IPS-20b (cell line): ENCODE measurements at regions not wholly inside any gene's neighbourhood (a gene's known extent, or its start where the extent isn't known, plus 50 kb on each side); places are given as distances from the start of the nearest gene placed in this dataset.

Experiments used
- H3K27ac ChIP-seq: one replicate; pipeline ENCODE4 v1.5.1; 2013; ENCODE audit warnings: low read length
- H3K27me3 ChIP-seq: 2 replicates; pipeline ENCODE4 v1.6.1; 2013; ENCODE audit warnings: mild to moderate bottlenecking, low read length, inconsistent platforms; ENCODE audit not compliant: insufficient read depth
- H3K36me3 ChIP-seq: 2 replicates; pipeline ENCODE4 v1.6.1; 2013; ENCODE audit warnings: low read depth, mild to moderate bottlenecking, inconsistent platforms, low read length, moderate library complexity; ENCODE audit not compliant: insufficient read depth
- H3K4me1 ChIP-seq: 2 replicates; pipeline ENCODE4 v1.6.1; 2013; ENCODE audit warnings: mild to moderate bottlenecking, control low read depth, inconsistent platforms, low read length, moderate library complexity; ENCODE audit not compliant: insufficient read depth
- H3K4me3 ChIP-seq: 2 replicates; pipeline ENCODE4 v1.5.1; 2013; ENCODE audit warnings: mild to moderate bottlenecking, low read length, inconsistent platforms
- H3K9ac ChIP-seq: 2 replicates; pipeline ENCODE4 v1.6.1; 2013; ENCODE audit warnings: low read depth, mild to moderate bottlenecking, inconsistent platforms, low read length, moderate library complexity
- H3K9me3 ChIP-seq: 2 replicates; pipeline ENCODE4 v1.6.1; 2013; ENCODE audit warnings: mild to moderate bottlenecking, low read depth, low read length, inconsistent platforms; ENCODE audit not compliant: insufficient read depth

DNA sequence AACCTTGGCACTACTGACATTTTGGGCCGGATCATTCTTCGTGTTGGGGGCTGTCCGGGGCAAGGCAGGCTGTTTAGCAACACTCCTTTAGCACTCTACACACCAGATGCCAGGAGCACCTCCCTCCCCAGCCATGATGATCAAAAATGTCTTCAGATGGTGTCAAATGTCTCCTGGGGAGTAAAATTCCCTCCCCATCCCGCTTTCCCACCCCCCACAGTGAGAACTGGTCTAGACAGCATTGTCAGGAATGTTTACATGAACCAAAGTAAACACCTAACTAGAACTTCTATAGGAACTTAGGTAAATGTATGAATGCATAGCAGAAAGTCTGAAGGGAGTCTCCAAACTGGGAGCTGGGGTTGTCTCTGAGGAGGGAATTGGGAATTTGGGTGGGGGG, 70.0 kb upstream of the TOP1 start:
- Histone ChIP-seq H3K27me3 (no peaks in the 10 kb centered on the region), H3K36me3 (no peaks in the 10 kb centered on the region), H3K27ac (no peak overlapping the region), H3K9me3 (no peaks in the 10 kb centered on the region), H3K4me3 (no peak overlapping the region), H3K4me1 (no peaks in the 10 kb centered on the region), H3K9ac (no peak overlapping the region)

DNA sequence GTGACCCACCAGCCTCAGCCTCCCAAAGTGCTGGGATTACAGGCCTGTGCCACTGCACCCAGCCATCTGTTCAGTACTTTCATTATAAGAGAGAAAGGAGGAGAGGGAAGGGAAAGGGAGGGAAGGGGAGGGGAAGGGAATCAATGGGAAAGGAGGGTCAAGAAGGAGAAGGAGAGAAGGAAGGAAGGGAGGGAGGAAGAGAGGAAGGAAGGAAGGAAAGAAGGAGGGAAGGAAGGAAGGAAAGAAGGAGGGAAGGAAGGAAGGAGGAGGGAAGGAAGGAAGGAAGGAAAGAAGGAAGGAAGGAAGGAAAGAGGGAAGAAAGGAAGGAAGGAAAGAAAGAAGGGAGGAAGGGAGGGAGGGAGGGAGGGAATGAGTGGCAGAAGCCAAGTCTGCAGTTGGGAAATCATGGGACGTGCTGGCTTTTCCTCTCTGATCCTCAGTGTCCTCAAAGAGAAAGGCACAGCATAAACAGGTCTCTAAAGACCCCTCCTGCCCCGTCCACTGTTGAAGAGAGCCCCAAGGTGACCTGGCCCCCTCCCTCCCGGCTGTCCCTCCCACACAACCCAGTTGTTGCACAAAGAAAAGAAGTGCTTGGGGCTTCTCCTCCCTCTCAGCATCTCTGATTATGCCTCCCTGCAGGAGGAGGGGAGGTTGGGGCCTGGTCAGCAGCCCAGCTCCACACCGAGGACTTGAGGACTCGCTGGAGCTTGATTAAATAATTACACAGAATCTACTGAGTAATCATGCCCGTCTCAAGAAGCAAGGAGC, 69.1 kb upstream of the TOP1 start:
- H3K9me3 ChIP-seq, result no peaks in the 10 kb centered on the region
- H3K36me3 ChIP-seq, result no peaks in the 10 kb centered on the region
- no peak overlapping the region for H3K4me3 ChIP-seq
- no peak overlapping the region for H3K9ac ChIP-seq
- no peaks in the 10 kb centered on the region for H3K4me1 ChIP-seq
- H3K27ac ChIP-seq, result no peak overlapping the region
- no peaks in the 10 kb centered on the region for H3K27me3 ChIP-seq

DNA sequence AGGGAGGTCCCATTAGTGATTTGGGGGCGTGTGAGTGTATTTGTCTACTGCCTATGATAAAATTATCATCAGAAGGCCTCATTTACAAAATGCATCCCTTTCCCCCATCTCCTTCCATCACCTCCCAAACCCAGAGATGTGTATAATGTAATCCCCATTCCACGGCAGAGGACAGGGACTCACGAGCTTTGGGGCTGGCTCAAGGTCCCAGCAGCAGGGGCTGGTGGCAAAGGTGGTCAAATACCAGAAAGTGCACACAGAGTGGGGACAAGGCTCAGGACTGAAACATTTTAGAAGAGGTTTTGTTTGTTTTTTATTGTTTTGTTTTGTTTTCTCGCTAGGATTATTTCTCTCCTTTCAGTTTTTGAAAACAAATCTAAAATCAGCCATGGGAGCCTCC, 68.5 kb upstream of the TOP1 start:
- no peak overlapping the region for H3K9ac ChIP-seq
- H3K27ac ChIP-seq, result no peak overlapping the region
- no peak overlapping the region for H3K4me3 ChIP-seq
- H3K9me3 ChIP-seq, result no peaks in the 10 kb centered on the region
- no peaks in the 10 kb centered on the region for H3K36me3 ChIP-seq
- H3K4me1 ChIP-seq, result no peaks in the 10 kb centered on the region
- H3K27me3 ChIP-seq, result no peaks in the 10 kb centered on the region

DNA sequence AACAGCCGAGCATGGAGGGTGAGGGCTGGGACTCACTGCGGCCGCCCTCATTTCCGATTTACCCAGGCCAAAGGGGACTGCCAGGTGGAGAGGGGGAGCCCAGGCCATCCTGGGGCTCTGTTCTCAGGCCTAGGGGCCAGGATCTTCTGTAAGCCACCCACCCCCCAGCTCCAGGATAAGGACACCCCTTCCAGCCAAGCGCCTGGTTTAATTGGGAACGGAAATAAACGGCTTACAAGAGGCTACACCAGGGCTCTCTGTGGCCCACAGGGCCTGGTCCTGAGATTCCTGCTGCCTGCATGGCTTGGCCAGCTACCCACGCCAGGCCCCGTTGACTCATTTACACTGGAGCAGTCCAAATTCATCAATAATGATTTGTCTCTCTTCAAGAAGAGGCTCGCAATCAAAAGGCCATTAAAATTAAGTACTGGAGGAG, 68.1 kb upstream of the TOP1 start:
- no peaks in the 10 kb centered on the region for H3K9me3 ChIP-seq
- H3K4me3 ChIP-seq, result no peak overlapping the region
- no peak overlapping the region for H3K9ac ChIP-seq
- no peaks in the 10 kb centered on the region for H3K4me1 ChIP-seq
- H3K27me3 ChIP-seq, result no peaks in the 10 kb centered on the region
- no peak overlapping the region for H3K27ac ChIP-seq
- no peaks in the 10 kb centered on the region for H3K36me3 ChIP-seq

DNA sequence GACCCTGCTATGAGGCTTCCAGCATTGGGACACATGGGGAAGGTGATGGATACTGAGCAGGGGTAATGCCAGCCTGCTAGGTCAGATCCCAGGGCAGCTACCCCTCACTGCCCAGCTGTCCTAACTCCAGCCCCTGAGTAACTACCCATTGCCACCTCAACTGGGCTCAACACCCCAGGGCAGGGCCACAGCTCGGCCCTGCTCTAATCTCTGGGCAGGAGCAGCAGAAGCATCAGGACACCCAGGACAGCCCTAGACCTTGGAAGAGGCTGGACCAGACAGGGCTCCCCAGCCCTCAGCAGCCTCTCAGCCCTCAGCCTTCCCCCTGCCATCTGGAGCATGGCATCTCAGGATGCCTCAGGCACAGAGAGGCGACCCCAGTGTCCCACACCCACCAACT, 67.4 kb upstream of the TOP1 start:
- no peak overlapping the region for H3K4me3 ChIP-seq
- no peaks in the 10 kb centered on the region for H3K36me3 ChIP-seq
- no peaks in the 10 kb centered on the region for H3K9me3 ChIP-seq
- H3K4me1 ChIP-seq, result no peaks in the 10 kb centered on the region
- H3K27me3 ChIP-seq, result no peaks in the 10 kb centered on the region
- H3K9ac ChIP-seq, result no peak overlapping the region
- H3K27ac ChIP-seq, result no peak overlapping the region

DNA sequence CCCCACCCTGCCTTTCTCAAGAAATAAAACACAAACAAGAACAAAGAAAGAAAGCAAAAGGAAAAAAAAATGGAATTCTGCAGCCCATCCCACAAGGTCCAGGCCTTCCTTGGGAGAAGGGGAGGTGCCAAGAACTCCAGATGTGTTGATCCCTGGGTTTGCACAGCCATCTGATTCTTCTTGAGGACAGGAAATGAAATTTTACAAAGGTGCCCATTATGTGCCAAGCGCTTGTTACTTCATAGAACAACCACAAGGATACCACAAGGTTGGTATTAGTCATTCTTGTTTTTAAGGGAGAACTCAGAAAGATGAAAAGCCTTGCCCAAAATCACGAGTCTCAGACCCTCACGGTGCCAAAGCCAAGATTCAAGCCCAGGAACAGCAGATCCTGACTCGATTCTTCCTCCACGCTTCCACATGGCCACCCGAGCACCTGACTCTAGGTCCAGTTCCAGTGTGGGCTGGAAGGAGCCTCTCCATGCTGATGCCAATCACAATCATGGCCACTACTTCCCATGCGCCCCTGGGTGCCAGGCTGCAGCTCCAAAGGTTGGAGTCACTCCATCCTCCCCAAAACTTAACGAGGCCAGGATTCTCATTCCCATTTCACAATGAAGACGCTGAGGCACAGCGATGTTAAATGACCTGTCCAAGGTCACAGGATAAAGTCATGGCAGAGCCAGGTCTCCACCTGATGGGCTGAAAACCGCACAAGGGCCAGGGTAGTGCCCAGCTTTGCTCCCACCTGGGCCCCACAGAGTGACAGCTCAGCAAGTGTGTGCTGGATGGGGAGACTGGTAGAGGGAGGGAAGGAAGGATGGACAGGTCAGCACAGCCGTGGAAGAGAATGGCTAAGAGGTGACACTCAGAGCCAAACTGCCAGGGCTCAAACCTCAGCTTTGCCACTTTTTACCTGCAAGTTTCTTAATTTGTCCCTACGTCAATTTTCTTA, 66.7 kb upstream of the TOP1 start:
- Histone ChIP-seq H3K9me3 (no peaks in the 10 kb centered on the region), H3K9ac (no peak overlapping the region), H3K4me1 (no peaks in the 10 kb centered on the region), H3K36me3 (no peaks in the 10 kb centered on the region), H3K27me3 (no peaks in the 10 kb centered on the region), H3K27ac (no peak overlapping the region), H3K4me3 (no peak overlapping the region)

DNA sequence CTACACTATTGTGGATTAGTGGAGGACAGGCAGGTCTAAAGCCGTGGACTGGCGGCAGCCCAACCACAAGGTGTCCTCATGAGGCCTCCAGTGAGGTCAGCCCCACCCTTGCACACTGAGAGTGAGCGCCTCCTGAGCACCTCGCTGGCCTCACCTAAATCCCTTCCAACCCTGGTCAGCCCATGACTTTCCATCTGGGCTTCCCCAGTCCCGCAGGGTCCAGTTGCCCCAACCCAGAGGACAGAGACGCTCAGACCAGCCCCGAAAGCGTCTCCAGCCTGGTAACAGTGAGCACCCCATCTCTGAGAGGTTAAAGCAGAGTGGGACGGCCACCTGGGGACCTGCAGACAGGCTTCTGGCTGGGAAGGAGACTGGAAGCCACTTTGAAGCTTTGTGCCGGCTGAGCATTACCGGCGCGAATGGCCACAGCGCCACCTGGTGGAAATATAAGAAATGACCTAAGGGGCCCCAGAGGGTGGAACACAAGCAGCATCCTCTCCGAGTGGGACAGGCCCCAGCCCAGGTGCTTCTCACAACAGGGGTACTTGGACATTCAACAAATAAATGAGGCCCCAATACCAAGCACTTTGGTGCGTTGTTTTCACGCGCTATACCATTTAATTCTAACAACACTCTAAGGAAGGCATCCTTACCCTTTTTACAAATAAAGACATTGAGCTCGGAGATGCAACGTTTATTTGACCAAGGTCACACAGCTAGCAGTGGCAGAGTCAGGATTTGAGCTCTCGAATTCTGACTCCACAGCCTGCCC, 65.7 kb upstream of the TOP1 start:
- Histone ChIP-seq H3K4me1 (no peaks in the 10 kb centered on the region), H3K4me3 (no peak overlapping the region), H3K9me3 (no peaks in the 10 kb centered on the region), H3K27me3 (no peaks in the 10 kb centered on the region), H3K27ac (no peak overlapping the region), H3K36me3 (no peaks in the 10 kb centered on the region), H3K9ac (no peak overlapping the region)

DNA sequence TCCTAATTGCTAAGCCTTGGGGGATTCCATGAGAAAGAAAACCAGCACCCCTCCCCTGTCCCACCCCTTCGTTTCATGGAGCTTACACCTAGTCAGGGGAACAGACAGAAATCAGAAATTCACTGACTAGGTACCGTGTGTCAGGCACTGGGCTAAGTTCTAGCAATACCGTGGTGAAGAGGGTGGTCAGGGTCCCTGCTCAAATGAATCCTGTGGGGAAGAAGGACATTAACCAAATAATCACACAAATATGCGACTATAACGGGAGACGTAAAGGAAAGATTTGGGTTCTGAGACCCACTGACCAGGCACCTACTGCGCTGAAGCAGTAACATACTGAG, 65.1 kb upstream of the TOP1 start:
- Histone ChIP-seq H3K4me3 (no peak overlapping the region), H3K27me3 (no peaks in the 10 kb centered on the region), H3K36me3 (no peaks in the 10 kb centered on the region), H3K9me3 (no peaks in the 10 kb centered on the region), H3K4me1 (no peaks in the 10 kb centered on the region), H3K9ac (no peak overlapping the region), H3K27ac (no peak overlapping the region)

DNA sequence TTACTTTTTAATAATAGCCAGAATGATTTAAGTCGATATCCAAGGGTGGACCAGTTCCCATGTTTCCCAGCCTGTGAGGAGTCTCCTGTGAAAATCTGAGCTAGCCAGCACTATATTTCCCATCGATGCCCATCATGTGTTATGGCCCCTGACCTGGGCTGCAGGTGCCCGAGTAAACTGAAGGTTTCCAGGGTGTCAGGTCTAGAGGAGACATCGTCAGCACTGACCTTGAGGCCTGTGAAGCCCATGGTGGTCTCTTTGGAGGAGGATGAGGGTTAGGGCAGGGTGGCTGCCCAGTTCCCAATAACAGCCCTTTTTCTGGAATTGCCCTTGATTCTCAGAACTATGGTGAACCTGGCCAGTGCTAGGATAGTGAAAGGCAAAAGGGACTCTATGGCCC, 63.0 kb upstream of the TOP1 start:
- H3K27me3 ChIP-seq, result peaks cover 4% of the 10 kb centered on the region; the same call in 1 of the 2 replicates
- H3K27ac ChIP-seq, result no peak overlapping the region
- no peaks in the 10 kb centered on the region for H3K9me3 ChIP-seq
- H3K4me1 ChIP-seq, result no peaks in the 10 kb centered on the region
- no peak overlapping the region for H3K9ac ChIP-seq
- H3K4me3 ChIP-seq, result no peak overlapping the region
- H3K36me3 ChIP-seq, result no peaks in the 10 kb centered on the region

DNA sequence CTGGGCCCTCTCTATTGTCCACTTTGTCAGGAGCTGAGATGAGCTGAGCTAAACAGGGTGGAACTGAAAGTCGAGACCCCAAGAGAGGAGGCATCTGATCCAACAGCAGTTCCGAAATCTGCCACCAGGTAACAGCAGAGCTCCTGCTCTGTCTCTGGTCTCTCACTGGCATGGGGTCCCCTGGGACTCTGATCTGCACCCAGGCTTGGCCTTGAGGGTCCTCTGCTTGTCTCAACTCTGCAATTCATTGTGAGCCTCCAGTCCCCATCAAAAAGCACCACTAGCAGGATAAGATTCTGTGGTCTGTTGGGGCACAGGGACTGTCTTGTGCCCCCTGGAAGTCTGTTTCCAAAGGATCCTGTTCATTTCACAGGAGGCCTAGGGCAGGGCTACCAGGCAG, 62.5 kb upstream of the TOP1 start:
- H3K27ac ChIP-seq, result no peak overlapping the region
- no peak overlapping the region for H3K4me3 ChIP-seq
- no peaks in the 10 kb centered on the region for H3K4me1 ChIP-seq
- H3K36me3 ChIP-seq, result no peaks in the 10 kb centered on the region
- H3K9ac ChIP-seq, result no peak overlapping the region
- peaks cover 4% of the 10 kb centered on the region; the same call in 1 of the 2 replicates for H3K27me3 ChIP-seq
- H3K9me3 ChIP-seq, result no peaks in the 10 kb centered on the region

DNA sequence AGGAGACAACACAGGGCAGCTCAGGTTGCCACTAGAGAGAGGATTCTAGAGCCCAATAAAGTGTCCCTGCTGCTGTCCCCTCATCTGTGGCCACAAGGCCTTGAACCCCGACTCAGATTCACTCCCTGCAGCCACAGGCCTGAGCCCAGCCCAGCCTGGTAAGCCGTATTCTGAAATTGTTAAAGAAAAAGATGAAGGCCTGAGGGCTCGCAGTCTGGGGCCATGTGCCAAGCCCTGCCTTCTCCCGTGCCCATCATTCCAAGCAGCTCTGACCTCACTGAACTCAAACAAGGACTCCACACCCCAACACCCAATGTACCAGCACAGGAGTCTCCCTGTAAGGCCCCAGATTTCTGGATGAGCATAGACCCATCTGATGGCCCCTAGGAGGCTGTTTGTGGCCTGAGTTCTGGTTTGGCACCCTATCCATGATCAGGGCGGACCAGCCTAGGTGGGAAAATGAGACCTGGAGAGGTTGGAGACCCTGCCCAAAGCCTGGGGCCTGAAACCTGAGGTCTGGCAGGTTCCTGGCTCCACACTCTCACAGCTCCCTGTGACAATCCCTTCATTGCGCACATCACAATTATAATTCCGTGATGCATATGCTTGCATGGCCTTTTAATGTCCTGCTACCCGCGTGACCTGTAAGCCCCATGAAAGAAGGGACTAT, 62.0 kb upstream of the TOP1 start:
- Histone ChIP-seq H3K4me1 (no peaks in the 10 kb centered on the region), H3K9me3 (no peaks in the 10 kb centered on the region), H3K27me3 (peaks cover 4% of the 10 kb centered on the region; the same call in 1 of the 2 replicates), H3K27ac (no peak overlapping the region), H3K36me3 (no peaks in the 10 kb centered on the region), H3K9ac (no peak overlapping the region), H3K4me3 (no peak overlapping the region)
